ENCODE measurements at regions not wholly inside any gene's neighbourhood (a gene's known extent, or its start where the extent isn't known, plus 50 kb on each side); places are given as distances from the start of the nearest gene placed in this dataset.

- ATAC-seq (no peak), DNase-seq (no peak)
- Histone ChIP-seq H3K36me3 (no peaks in the 10 kb centered on the region), H3K27me3 (ENCODE audit: low read depth) (no peaks in the 10 kb centered on the region), H3K4me3 (no peak overlapping the region), H3K27ac (no peak overlapping the region), H3K9me3 (no peaks in the 10 kb centered on the region), H3K4me1 (no peaks in the 10 kb centered on the region)
- no peak for TF ChIP-seq CTCF (IDR thresholded peaks at IDR 0.05)
- intact Hi-C loops (cut with DNase I), result no loop called here
Measured at GRCh38 chr2:180144338-180144813, 137.3 kb upstream of the CWC22 start.

- no peak for DNase-seq
- no peak for TF ChIP-seq CTCF (IDR thresholded peaks at IDR 0.05)
- intact Hi-C loops (cut with DNase I), result no loop called here
- Histone ChIP-seq H3K27ac (no peak overlapping the region), H3K4me3 (no peak overlapping the region), H3K9me3 (no peaks in the 10 kb centered on the region), H3K4me1 (no peaks in the 10 kb centered on the region), H3K36me3 (no peaks in the 10 kb centered on the region), H3K27me3 (ENCODE audit: low read depth) (no peaks in the 10 kb centered on the region)
- ATAC-seq, result no peak
Measured at GRCh38 chr2:180143633-180144337, 136.7 kb upstream of the CWC22 start.

- Histone ChIP-seq H3K27ac (no peak overlapping the region), H3K9me3 (no peaks in the 10 kb centered on the region), H3K4me1 (no peaks in the 10 kb centered on the region), H3K36me3 (no peaks in the 10 kb centered on the region), H3K27me3 (ENCODE audit: low read depth) (no peaks in the 10 kb centered on the region), H3K4me3 (no peak overlapping the region)
- DNase-seq (no peak), ATAC-seq (no peak)
- intact Hi-C loops (cut with DNase I), result no loop called here
- TF ChIP-seq CTCF (IDR thresholded peaks at IDR 0.05), result no peak
Measured at GRCh38 chr2:180141600-180141999, 134.5 kb upstream of the CWC22 start.

GRCh38 chr2:180133736-180134135, 126.6 kb upstream of the CWC22 start:
- no peaks in the 10 kb centered on the region for H3K9me3 ChIP-seq
- H3K4me1 ChIP-seq, result no peaks in the 10 kb centered on the region
- intact Hi-C loops (cut with DNase I), result no loop called here
- TF ChIP-seq CTCF (IDR thresholded peaks at IDR 0.05), result no peak
- no peaks in the 10 kb centered on the region for H3K36me3 ChIP-seq
- ATAC-seq (no peak), DNase-seq (no peak)
- H3K27me3 ChIP-seq (ENCODE audit: low read depth), result no peaks in the 10 kb centered on the region
- H3K27ac ChIP-seq, result no peak overlapping the region
- no peak overlapping the region for H3K4me3 ChIP-seq

GRCh38 chr2:180130403-180130802, 123.3 kb upstream of the CWC22 start:
- Histone ChIP-seq H3K4me3 (no peak overlapping the region), H3K36me3 (no peaks in the 10 kb centered on the region), H3K9me3 (no peaks in the 10 kb centered on the region), H3K27me3 (ENCODE audit: low read depth) (no peaks in the 10 kb centered on the region), H3K27ac (no peak overlapping the region), H3K4me1 (no peaks in the 10 kb centered on the region)
- DNase-seq (no peak), ATAC-seq (no peak)
- intact Hi-C loops (cut with DNase I), result no loop called here
- TF ChIP-seq CTCF (IDR thresholded peaks at IDR 0.05), result no peak
